GM18498 (cell line): ENCODE measurements at regions not wholly inside any gene's neighbourhood (a gene's known extent, or its start where the extent isn't known, plus 50 kb on each side); places are given as distances from the start of the nearest gene placed in this dataset.

ENCODE experiments used
- ATAC-seq: cut with Tn5 transposase; IDR thresholded peaks from one replicate; pipeline ENCODE4 v1.9.1; 2021; ENCODE audit warnings: mild to moderate bottlenecking, moderate library complexity; ENCODE audit not compliant: unreplicated experiment

- ATAC-seq = no peak
These were observed 895.7 kb downstream of the TBC1D22A start for GRCh38 chr22:47658182-47658581.

- ATAC-seq = no peak
These were observed 894.8 kb downstream of the TBC1D22A start for GRCh38 chr22:47657224-47657623.

- ATAC-seq = no peak
These were observed 894.4 kb downstream of the TBC1D22A start for GRCh38 chr22:47656806-47657205.

- no peak for ATAC-seq
These were observed 893.5 kb downstream of the TBC1D22A start for GRCh38 chr22:47655930-47656329.

- no peak for ATAC-seq
These were observed 892.6 kb downstream of the TBC1D22A start for GRCh38 chr22:47654922-47655491.

- no peak for ATAC-seq
These were observed 891.5 kb downstream of the TBC1D22A start for GRCh38 chr22:47653921-47654320.

- no peak for ATAC-seq
These were observed 889.0 kb downstream of the TBC1D22A start for GRCh38 chr22:47651216-47651987.

- ATAC-seq = no peak
These were observed 885.3 kb downstream of the TBC1D22A start for GRCh38 chr22:47647720-47648119.

- no peak for ATAC-seq
These were observed 884.7 kb downstream of the TBC1D22A start for GRCh38 chr22:47647181-47647580.

GRCh38 chr22:47645923-47646322 lies 883.5 kb downstream of the TBC1D22A start:
- no peak for ATAC-seq

GRCh38 chr22:47645450-47645914 lies 883.0 kb downstream of the TBC1D22A start:
- no peak for ATAC-seq

GRCh38 chr22:47634347-47634746 lies 871.9 kb downstream of the TBC1D22A start:
- no peak for ATAC-seq

GRCh38 chr22:47633111-47633510 lies 870.7 kb downstream of the TBC1D22A start:
- no peak for ATAC-seq

GRCh38 chr22:47632701-47633100 lies 870.3 kb downstream of the TBC1D22A start:
- ATAC-seq = no peak

GRCh38 chr22:47631571-47632102 lies 869.2 kb downstream of the TBC1D22A start:
- ATAC-seq = no peak

GRCh38 chr22:47630741-47631534 lies 868.5 kb downstream of the TBC1D22A start:
- ATAC-seq = no peak

- ATAC-seq = no peak
These were observed 867.6 kb downstream of the TBC1D22A start for GRCh38 chr22:47629791-47630655.

GRCh38 chr22:47629273-47629711 lies 866.8 kb downstream of the TBC1D22A start:
- ATAC-seq = no peak

GRCh38 chr22:47628477-47629272 lies 866.2 kb downstream of the TBC1D22A start:
- ATAC-seq = no peak
